ENCODE measurements at regions not wholly inside any gene's neighbourhood (a gene's known extent, or its start where the extent isn't known, plus 50 kb on each side); places are given as distances from the start of the nearest gene placed in this dataset.

- no peak overlapping the region for H3K4me3 ChIP-seq (ENCODE audit: low read length)
- DNase-seq (ENCODE audit: low read depth), result no peak
- TF ChIP-seq CTCF (conservative IDR thresholded peaks at IDR 0.05; ENCODE audit: low read length), result no peak
Observed at GRCh38 chr10:8520382-8520781, 465.9 kb downstream of the GATA3 start.

- no peak for DNase-seq (ENCODE audit: low read depth)
- TF ChIP-seq CTCF (conservative IDR thresholded peaks at IDR 0.05; ENCODE audit: low read length), result no peak
- H3K4me3 ChIP-seq (ENCODE audit: low read length), result no peak overlapping the region
Observed at GRCh38 chr10:8527773-8528172, 473.3 kb downstream of the GATA3 start.

- DNase-seq (ENCODE audit: low read depth), result no peak
- no peak for TF ChIP-seq CTCF (conservative IDR thresholded peaks at IDR 0.05; ENCODE audit: low read length)
- no peak overlapping the region for H3K4me3 ChIP-seq (ENCODE audit: low read length)
Observed at GRCh38 chr10:8531116-8531515, 476.6 kb downstream of the GATA3 start.

- DNase-seq (ENCODE audit: low read depth), result no peak
- no peak for TF ChIP-seq CTCF (conservative IDR thresholded peaks at IDR 0.05; ENCODE audit: low read length)
- H3K4me3 ChIP-seq (ENCODE audit: low read length), result no peak overlapping the region
Observed at GRCh38 chr10:8532647-8533046, 478.2 kb downstream of the GATA3 start.

GRCh38 chr10:8533462-8533861, 479.0 kb downstream of the GATA3 start:
- DNase-seq (ENCODE audit: low read depth), result no peak
- TF ChIP-seq CTCF (conservative IDR thresholded peaks at IDR 0.05; ENCODE audit: low read length), result no peak
- no peak overlapping the region for H3K4me3 ChIP-seq (ENCODE audit: low read length)

- TF ChIP-seq CTCF (conservative IDR thresholded peaks at IDR 0.05; ENCODE audit: low read length), result no peak
- H3K4me3 ChIP-seq (ENCODE audit: low read length), result no peak overlapping the region
- DNase-seq (ENCODE audit: low read depth), result no peak
Observed at GRCh38 chr10:8534096-8534495, 479.6 kb downstream of the GATA3 start.

- no peak for TF ChIP-seq CTCF (conservative IDR thresholded peaks at IDR 0.05; ENCODE audit: low read length)
- DNase-seq (ENCODE audit: low read depth), result no peak
- H3K4me3 ChIP-seq (ENCODE audit: low read length), result no peak overlapping the region
Observed at GRCh38 chr10:8534891-8535290, 480.4 kb downstream of the GATA3 start.

All from AG10803 (cell line).